H1 (cell line): ENCODE measurements at regions not wholly inside any gene's neighbourhood (a gene's known extent, or its start where the extent isn't known, plus 50 kb on each side); places are given as distances from the start of the nearest gene placed in this dataset.

ENCODE experiments used
- CTBP2 ChIP-seq: IDR thresholded peaks from 2 replicates; pipeline ENCODE4 v1.7.0; 2011; ENCODE audit warnings: borderline replicate concordance, mild to moderate bottlenecking, moderate library complexity, mixed read lengths, low read length; ENCODE audit not compliant: insufficient read depth, insufficient read length
- HDAC6 ChIP-seq: IDR thresholded peaks from one replicate; pipeline ENCODE4 v1.7.1; 2012; ENCODE audit warnings: low read depth, mild to moderate bottlenecking, inconsistent platforms, low read length, moderate library complexity
- RBBP5 ChIP-seq: IDR thresholded peaks from 2 replicates; pipeline ENCODE4 v1.7.1; 2012; ENCODE audit warnings: low read depth, mild to moderate bottlenecking, inconsistent platforms, low read length, moderate library complexity, borderline replicate concordance
- SRF ChIP-seq: IDR thresholded peaks from 2 replicates; pipeline ENCODE4 v1.6.1; 2011; ENCODE audit warnings: mild to moderate bottlenecking, low read depth, low read length, moderate library complexity
- YY1 ChIP-seq: IDR thresholded peaks from 2 replicates; pipeline ENCODE4 v1.6.1; 2011; ENCODE audit warnings: low read depth, mild to moderate bottlenecking, low read length

- TF ChIP-seq HDAC6 (no peak), YY1 (no peak), SRF (no peak), CTBP2 (no peak), RBBP5 (no peak)
- TF ChIP-seq, all 59 proteins: peak for 0
Observed at GRCh38 chr10:85319826-85320225, 991.4 kb downstream of the CCSER2 start (continued).
